GM12865 (cell line): ENCODE measurements at regions not wholly inside any gene's neighbourhood (a gene's known extent, or its start where the extent isn't known, plus 50 kb on each side); places are given as distances from the start of the nearest gene placed in this dataset.

ENCODE experiments used
- DNase-seq: peaks from one replicate; pipeline ENCODE4 v3.0.0; 2010; ENCODE audit warnings: low read depth
- H3K4me3 ChIP-seq: 2 replicates; pipeline ENCODE4 v1.5.1; 2011; ENCODE audit warnings: mild to moderate bottlenecking, low read depth, low read length, control low read depth
- TF ChIP-seq, protein P1 (sequence below): IDR thresholded peaks from 2 replicates; pipeline ENCODE4 v1.5.1; 2011; ENCODE audit warnings: low read length, control low read depth, low read depth, inconsistent platforms; ENCODE audit not compliant: insufficient read depth; ENCODE audit errors: missing control alignments

DNA sequence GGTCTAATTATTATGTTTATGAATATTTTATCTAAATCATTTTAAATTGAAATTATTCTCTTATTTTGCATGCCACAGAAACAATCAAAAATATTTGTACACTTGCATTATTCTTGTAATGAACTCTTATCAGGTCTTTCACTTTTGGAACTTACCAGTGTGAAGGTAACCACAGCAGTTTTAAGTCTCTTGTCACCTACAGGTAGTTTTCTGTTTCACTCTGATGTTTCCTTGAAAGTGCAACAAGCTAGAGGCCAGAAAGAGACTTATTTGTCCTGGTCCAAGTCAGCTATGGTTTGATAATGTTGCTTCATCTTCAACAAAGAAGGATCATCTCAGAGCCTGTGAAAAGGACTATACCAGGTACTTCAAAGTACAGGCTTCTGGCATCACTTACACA lies 133.4 kb upstream of the NBEA start:
- TF ChIP-seq, protein P1, sequence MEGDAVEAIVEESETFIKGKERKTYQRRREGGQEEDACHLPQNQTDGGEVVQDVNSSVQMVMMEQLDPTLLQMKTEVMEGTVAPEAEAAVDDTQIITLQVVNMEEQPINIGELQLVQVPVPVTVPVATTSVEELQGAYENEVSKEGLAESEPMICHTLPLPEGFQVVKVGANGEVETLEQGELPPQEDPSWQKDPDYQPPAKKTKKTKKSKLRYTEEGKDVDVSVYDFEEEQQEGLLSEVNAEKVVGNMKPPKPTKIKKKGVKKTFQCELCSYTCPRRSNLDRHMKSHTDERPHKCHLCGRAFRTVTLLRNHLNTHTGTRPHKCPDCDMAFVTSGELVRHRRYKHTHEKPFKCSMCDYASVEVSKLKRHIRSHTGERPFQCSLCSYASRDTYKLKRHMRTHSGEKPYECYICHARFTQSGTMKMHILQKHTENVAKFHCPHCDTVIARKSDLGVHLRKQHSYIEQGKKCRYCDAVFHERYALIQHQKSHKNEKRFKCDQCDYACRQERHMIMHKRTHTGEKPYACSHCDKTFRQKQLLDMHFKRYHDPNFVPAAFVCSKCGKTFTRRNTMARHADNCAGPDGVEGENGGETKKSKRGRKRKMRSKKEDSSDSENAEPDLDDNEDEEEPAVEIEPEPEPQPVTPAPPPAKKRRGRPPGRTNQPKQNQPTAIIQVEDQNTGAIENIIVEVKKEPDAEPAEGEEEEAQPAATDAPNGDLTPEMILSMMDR = no peak
- DNase-seq = peak; percentile 6
- H3K4me3 ChIP-seq = no peak overlapping the region

- TF ChIP-seq, protein P1 = no peak
- DNase-seq = no peak
- H3K4me3 ChIP-seq = no peak overlapping the region
Observed at GRCh38 chr13:34810996-34811395, 131.1 kb upstream of the NBEA start.

DNA sequence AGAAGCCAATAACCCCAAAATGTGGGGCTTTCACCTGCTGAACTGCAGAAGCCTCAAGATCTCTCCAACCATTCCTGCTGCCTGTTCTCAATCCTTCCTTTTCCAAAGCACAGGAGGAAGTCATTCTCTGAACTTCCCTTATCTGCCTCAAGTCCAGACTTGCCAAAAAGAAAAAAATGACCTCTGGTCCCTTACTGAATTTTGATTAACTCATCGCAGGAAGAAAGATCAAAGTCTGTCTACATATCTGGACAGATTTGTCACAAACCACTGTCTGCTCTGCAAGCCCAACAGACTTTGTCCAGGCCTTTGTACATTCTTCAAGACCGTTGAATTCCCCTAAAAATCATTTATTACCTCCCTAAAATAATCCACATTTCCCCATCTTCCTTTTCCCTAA lies 126.5 kb upstream of the NBEA start:
- no peak overlapping the region for H3K4me3 ChIP-seq
- no peak for DNase-seq
- TF ChIP-seq, protein P1 = no peak

GRCh38 chr13:34816245-34816884 lies 125.7 kb upstream of the NBEA start:
- TF ChIP-seq, protein P1 = no peak
- no peak overlapping the region for H3K4me3 ChIP-seq
- DNase-seq = no peak

DNA sequence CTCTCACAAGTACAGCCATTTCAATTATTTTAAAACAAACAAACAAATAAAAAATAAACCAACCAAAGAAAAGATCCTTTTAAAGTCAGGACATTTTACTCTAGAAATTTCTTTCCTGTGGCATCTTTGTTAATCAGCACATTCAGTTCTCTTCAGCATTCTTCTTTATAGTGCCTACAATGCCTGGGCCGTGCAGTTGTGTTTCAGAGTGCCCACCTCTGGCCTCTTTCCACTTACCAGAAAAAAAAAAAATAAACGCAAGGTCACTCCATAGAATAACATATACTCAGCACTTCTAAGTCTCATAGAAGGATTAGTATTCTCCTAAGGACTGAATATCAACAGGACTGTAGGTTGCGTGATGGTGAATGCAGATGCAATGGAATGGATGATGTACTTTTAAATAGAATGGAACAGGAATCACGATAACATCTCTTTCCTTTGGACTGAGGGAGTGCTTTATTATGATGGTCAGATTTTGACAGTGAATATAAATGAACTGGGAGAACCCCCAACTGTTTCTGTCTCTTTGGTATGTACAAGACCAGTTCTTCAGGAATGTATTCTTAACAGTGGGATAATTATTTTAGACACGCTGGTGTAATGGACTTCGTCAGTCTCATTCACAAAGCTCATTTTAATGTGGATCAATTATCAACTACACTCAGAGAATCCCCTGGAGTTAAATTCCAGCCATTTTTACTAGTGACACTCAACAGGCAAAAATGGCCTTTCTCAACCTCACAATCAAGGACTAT lies 125.0 kb upstream of the NBEA start:
- TF ChIP-seq, protein P1 = no peak
- H3K4me3 ChIP-seq = no peak overlapping the region
- DNase-seq = no peak

GRCh38 chr13:34822650-34823049 lies 119.4 kb upstream of the NBEA start:
- no peak for DNase-seq
- TF ChIP-seq, protein P1 = no peak
- H3K4me3 ChIP-seq = no peak overlapping the region
